Activated CD8-positive, alpha-beta T cell treated with anti-CD3 and anti-CD28 coated beads for 36 hours (primary cell): ENCODE measurements at regions not wholly inside any gene's neighbourhood (a gene's known extent, or its start where the extent isn't known, plus 50 kb on each side); places are given as distances from the start of the nearest gene placed in this dataset.
"Not testable (repeated sequence)": the region's sequence is repeated elsewhere in the genome, so short reads cannot be mapped to it uniquely, and the experiment has no call there.

Experiments used
- ATAC-seq: fragments of 200-7000 bp; cut with Tn5 transposase; one replicate; pipeline ENCODE4 v1.10.0; 2021; ENCODE audit warnings: mild to moderate bottlenecking, moderate library complexity
- CTCF ChIA-PET: fragments of 350-600 bp; sonication (Branson Sonifier 250); formaldehyde crosslinking; loops from one replicate; lab custom pipeline; 2021; ENCODE audit warnings: antibody characterized with exemption; lab: Charles Lee
- POLR2A ChIA-PET: fragments of 350-600 bp; sonication (Branson Sonifier 250); formaldehyde crosslinking; loops from one replicate; lab custom pipeline; 2021; ENCODE audit warnings: antibody characterized with exemption; lab: Charles Lee
- DNase-seq: peaks from one replicate; pipeline ENCODE4 v3.0.0-alpha.2; 2020
- H3K27ac Mint-ChIP-seq: one replicate; pipeline ENCODE4 v1.8.0; 2021; ENCODE audit warnings: mild to moderate bottlenecking, mixed read lengths
- H3K27me3 Mint-ChIP-seq: one replicate; pipeline ENCODE4 v1.8.0; 2021; ENCODE audit warnings: mixed read lengths
- H3K36me3 Mint-ChIP-seq: one replicate; pipeline ENCODE4 v1.8.0; 2021; ENCODE audit warnings: low read depth, mixed read lengths
- H3K4me1 Mint-ChIP-seq: one replicate; pipeline ENCODE4 v1.8.0; 2021; ENCODE audit warnings: low read depth, mixed read lengths
- H3K4me3 Mint-ChIP-seq: one replicate; pipeline ENCODE4 v1.8.0; 2021; ENCODE audit warnings: mild to moderate bottlenecking, moderate library complexity, mixed read lengths
- H3K9me3 Mint-ChIP-seq: one replicate; pipeline ENCODE4 v1.8.0; 2021; ENCODE audit warnings: mixed read lengths
- CTCF ChIP-seq: fragments of 200-600 bp; IDR thresholded peaks from one replicate; pipeline ENCODE4 v1.8.0; 2022; ENCODE audit warnings: antibody characterized with exemption, mild to moderate bottlenecking
- intact Hi-C: fragments of 100-400 bp; cut with micrococcal nuclease; formaldehyde crosslinking; loops from one replicate; pipeline ENCODE4 v1.10.0; 2022

GRCh38 chr6:155534678-155535077 lies 79.0 kb upstream of the NOX3 start:
- H3K27me3 Mint-ChIP-seq: peaks cover 5% of the 10 kb centered on the region
- no peak for TF ChIP-seq CTCF
- POLR2A ChIA-PET: no interaction called here
- no peak overlapping the region for H3K27ac Mint-ChIP-seq
- CTCF ChIA-PET: no interaction called here
- H3K36me3 Mint-ChIP-seq: peaks cover 2% of the 10 kb centered on the region
- H3K9me3 Mint-ChIP-seq: peaks cover 15% of the 10 kb centered on the region
- H3K4me3 Mint-ChIP-seq: no peak overlapping the region
- H3K4me1 Mint-ChIP-seq: no peaks in the 10 kb centered on the region
- DNase-seq: no peak
- intact Hi-C loops: no loop called here
- ATAC-seq: no peak

- peak; percentile 74 for TF ChIP-seq CTCF
- no peak overlapping the region for H3K27ac Mint-ChIP-seq
- H3K36me3 Mint-ChIP-seq: peaks cover 2% of the 10 kb centered on the region
- peaks cover under 1% of the 10 kb centered on the region for H3K27me3 Mint-ChIP-seq
- CTCF ChIA-PET: interaction anchor here (1.3 kb wide), 1 partner anchor 109 kb away, joined by 3 read pairs; no protein-coding TSS in a partner anchor
- intact Hi-C loops: loop anchor here (1.0 kb wide), 1 partner anchor 203 kb away; no protein-coding TSS in a partner anchor
- H3K4me3 Mint-ChIP-seq: no peak overlapping the region
- DNase-seq (peak; percentile 35), ATAC-seq (peak; percentile 69)
- H3K4me1 Mint-ChIP-seq: peaks cover 21% of the 10 kb centered on the region
- POLR2A ChIA-PET: no interaction called here
- H3K9me3 Mint-ChIP-seq: peaks cover 11% of the 10 kb centered on the region
These were observed 74.7 kb upstream of the NOX3 start for GRCh38 chr6:155530219-155530834.

- intact Hi-C loops: loop anchor here (1.0 to 10.0 kb wide), 2 partner anchors 203 to 355 kb away; no protein-coding TSS in a partner anchor
- CTCF ChIA-PET: interaction anchor here (1.1 to 1.9 kb wide), 5 partner anchors 109 to 210 kb away, joined by 3 to 16 read pairs (median 4); no protein-coding TSS in a partner anchor
These were observed 74.2 kb upstream of the NOX3 start for GRCh38 chr6:155529814-155530213.

GRCh38 chr6:155528982-155529453 lies 73.4 kb upstream of the NOX3 start:
- Mint-ChIP-seq H3K9me3 (peaks cover 8% of the 10 kb centered on the region), H3K27me3 (no peaks in the 10 kb centered on the region), H3K27ac (peak overlapping the region; percentile 74), H3K4me3 (no peak overlapping the region), H3K4me1 (peaks cover 26% of the 10 kb centered on the region), H3K36me3 (peaks cover 2% of the 10 kb centered on the region)
- intact Hi-C loops: loop anchor here (10.0 kb wide), 1 partner anchor 354 kb away; no protein-coding TSS in a partner anchor
- POLR2A ChIA-PET: no interaction called here
- peak; percentile 10 for DNase-seq
- ATAC-seq: peak; percentile 35
- CTCF ChIA-PET: interaction anchor here (0.6 to 1.9 kb wide), 13 partner anchors 11 to 601 kb away, joined by 3 to 16 read pairs (median 4); no protein-coding TSS in a partner anchor
- no peak for TF ChIP-seq CTCF

More at GRCh38 chr6:155529814-155530213, 74.2 kb upstream of the NOX3 start:
- H3K27ac Mint-ChIP-seq, POLR2A ChIA-PET, DNase-seq, ATAC-seq, H3K36me3 Mint-ChIP-seq, H3K27me3 Mint-ChIP-seq, H3K9me3 Mint-ChIP-seq, H3K4me3 Mint-ChIP-seq: not testable (repeated sequence)
- peaks cover 21% of the 10 kb centered on the region for H3K4me1 Mint-ChIP-seq

- Mint-ChIP-seq H3K36me3 (peaks cover 2% of the 10 kb centered on the region), H3K9me3 (peaks cover 6% of the 10 kb centered on the region), H3K27ac (no peak overlapping the region), H3K4me3 (no peak overlapping the region), H3K27me3 (no peaks in the 10 kb centered on the region), H3K4me1 (peaks cover 31% of the 10 kb centered on the region)
- CTCF ChIA-PET: interaction anchor here (0.6 to 1.9 kb wide), 10 partner anchors 11 to 600 kb away, joined by 3 to 16 read pairs (median 4); no protein-coding TSS in a partner anchor
- ATAC-seq (no peak), DNase-seq (no peak)
- intact Hi-C loops: loop anchor here (10.0 kb wide), 1 partner anchor 354 kb away; no protein-coding TSS in a partner anchor
- POLR2A ChIA-PET: no interaction called here
- TF ChIP-seq CTCF: no peak
These were observed 72.7 kb upstream of the NOX3 start for GRCh38 chr6:155528335-155528734.
